RPMI7951 (cell line): ENCODE measurements at regions not wholly inside any gene's neighbourhood (a gene's known extent, or its start where the extent isn't known, plus 50 kb on each side); places are given as distances from the start of the nearest gene placed in this dataset.

Experiments used
- DNase-seq: peaks from one replicate; pipeline ENCODE4 v3.0.0-alpha.2; 2012; ENCODE audit warnings: low read depth

DNA sequence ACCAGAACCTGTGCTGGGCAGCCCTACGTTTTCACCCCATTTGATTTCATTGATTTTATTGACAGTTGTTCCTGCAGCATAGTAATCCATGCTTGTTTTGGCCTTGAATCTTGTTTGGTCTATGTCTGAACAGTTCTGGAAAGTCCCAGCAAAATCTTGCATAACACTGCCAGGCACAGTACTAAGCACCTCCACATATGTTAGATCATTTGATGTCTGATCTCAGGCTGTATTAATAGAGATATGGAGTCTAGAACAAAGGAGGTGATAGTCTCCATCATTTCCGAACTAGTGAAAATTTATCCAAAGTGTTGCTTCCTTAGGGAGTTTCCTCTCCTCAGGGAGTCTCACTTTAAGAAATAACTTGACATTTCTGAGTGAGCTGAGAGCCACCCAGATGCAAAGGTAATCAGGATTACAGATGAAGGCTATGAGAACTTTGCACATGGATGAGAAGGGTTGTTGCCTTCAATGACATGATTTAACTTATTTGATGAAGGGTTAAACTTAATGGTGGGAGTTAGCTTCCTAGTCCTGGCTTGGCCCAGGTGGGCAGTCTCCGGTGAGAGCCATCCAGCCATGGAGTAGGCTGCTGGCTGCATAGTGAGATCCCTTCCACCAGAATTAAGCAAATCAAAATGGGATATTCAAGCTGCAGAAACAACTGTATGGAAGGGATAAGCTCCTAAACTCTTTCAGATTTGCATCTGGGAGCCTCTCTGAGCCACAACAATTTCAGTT is 173.8 kb upstream of the MVB12B start:
- no peak for DNase-seq

GRCh38 chr9:126153382-126153781 is 173.2 kb upstream of the MVB12B start:
- no peak for DNase-seq

GRCh38 chr9:126154182-126154827 is 172.3 kb upstream of the MVB12B start:
- DNase-seq, result no peak

- DNase-seq, result no peak
These were observed 171.8 kb upstream of the MVB12B start for GRCh38 chr9:126154869-126155268.

GRCh38 chr9:126155756-126156664 is 170.6 kb upstream of the MVB12B start:
- no peak for DNase-seq

GRCh38 chr9:126156898-126157297 is 169.7 kb upstream of the MVB12B start:
- DNase-seq, result no peak

- no peak for DNase-seq
These were observed 169.2 kb upstream of the MVB12B start for GRCh38 chr9:126157423-126157822.

GRCh38 chr9:126157826-126158587 is 168.6 kb upstream of the MVB12B start:
- DNase-seq, result no peak

DNA sequence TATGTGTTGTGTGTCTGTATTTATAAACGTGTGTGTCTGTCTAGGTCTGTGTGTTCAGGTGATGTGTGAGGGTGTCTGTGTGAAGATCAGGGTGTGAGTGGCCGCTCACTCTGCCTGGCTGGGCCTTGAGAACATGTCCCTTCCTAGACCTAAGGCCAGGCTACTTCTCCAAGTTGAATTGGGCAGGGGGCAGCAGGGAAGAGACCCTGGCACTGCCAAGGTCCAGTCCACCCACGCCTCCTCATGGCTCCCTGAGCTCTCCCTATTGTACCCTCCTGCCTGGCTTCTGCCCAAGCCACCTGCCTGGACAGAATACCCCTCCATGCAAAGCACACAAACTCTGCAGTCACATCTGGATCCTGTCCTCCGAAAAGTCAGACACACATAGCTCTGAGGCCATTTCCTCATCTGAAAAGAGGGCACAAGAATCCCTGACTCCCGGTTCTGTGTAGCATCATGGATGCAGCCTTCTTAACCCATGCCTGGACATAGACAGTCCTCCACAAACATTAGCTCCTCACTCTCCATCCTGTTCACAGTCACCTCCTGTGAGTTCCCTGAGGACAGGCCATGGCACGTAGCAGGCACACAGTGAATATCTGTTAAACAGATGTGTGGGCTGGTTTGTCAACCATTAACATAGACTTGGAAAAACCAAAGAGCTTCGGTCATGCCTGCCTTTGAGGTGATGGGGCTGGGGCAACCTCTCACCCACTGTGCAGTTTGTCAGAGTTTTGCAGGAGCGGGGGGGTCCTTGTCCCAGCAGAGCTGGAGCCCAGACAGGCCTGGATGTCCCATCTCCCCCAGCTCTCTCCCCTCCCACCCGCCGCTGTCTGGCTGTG is 167.8 kb upstream of the MVB12B start:
- DNase-seq, result no peak

- DNase-seq, result no peak
These were observed 167.1 kb upstream of the MVB12B start for GRCh38 chr9:126159430-126160060.

DNA sequence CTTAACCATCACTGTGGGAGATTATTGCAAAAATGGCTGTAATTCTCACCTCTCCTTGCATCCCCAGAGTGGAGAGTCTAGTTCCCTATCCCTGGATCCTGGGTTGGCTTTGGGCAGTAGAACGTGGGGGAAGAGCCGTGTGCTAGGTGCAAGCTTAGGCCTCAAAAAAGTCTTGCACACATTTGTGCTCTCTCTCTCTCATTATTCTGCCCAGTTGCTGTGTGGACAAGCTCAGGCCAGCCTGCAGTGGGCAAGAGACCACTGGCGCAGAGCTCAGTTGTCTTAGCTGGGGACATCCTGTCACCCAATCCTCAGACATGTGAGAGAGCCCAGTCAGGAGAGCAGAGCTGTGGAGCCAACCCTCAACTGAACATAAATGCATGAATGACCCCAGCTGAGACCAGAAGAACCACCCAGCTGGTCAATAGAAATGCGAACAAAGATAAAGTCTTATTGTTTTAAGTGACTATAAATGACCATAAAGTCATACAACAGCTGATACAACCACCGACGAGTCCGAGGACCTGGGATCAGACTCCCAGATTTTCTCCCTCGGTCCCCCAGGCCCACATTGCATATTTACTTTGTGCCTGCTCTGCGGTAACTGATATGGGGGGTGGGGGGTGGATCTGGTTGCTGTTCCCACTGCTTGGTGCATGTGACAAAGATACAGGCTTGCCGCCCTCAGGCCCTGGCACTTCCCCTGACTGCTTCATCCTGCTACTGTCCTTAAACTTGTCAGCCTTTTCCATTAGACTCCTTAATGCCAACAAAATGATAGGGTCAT is 166.4 kb upstream of the MVB12B start:
- no peak for DNase-seq

DNA sequence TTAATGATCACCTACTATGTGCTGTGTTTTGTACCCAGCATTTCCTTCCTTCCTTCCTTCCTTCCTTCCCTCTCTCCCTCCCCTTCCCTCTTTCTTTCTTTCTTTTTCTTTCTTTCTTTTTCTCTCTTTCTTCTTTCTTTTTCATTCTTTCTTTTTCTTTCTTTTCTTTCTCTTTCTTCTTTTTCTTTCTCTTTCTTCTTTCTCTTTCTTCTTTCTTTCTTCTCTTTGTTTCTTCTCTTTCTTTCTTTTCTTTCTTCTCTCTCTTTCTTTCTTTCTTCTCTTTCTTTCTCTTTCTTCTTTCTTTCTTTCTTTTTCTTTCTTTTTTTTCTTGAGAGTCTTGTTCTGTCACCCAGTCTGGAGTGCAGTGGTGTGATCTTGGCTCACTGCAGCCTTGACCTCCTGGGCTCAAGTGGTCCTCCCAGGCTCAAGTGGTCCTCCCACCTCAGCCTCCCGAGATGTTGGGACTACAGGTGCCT is 165.7 kb upstream of the MVB12B start:
- DNase-seq, result no peak

DNA sequence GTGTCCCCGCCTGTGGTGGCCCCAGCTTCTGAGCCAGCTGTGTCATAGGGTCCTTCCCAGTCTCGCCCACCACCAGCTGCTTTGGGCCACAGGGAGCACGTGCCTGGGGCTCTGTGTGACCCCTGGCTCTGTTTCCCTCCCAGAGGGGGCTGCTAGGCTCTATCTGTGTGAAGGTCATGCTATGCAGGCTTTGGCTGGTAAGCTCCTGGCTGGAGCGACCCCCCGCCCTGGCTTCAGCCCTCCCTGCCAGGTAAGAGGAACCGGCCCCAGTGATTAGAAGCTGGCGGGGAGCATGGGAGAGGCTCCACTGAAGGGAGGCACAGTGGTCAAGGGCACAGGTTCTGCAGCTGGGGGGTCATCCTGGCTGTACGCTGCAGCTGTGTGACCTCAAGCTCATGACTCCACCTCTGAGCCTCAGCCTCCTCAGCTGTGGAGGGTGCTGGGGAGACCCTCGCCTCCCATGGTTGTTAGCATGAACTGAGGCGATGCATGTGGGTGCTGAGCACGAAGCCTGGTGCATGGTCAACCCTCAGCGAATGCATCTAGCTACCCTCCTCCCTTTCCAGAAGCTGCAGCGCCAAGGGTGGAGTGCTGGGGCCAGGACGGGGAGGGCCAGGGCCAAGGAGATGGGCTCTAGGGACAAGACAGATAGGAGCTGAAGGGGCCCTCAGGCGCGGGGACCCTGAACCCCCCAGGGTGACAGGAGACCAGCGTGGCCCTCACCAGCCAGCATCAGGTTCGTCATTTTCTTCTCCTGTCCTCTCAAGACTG is 163.8 kb upstream of the MVB12B start:
- no peak for DNase-seq

DNA sequence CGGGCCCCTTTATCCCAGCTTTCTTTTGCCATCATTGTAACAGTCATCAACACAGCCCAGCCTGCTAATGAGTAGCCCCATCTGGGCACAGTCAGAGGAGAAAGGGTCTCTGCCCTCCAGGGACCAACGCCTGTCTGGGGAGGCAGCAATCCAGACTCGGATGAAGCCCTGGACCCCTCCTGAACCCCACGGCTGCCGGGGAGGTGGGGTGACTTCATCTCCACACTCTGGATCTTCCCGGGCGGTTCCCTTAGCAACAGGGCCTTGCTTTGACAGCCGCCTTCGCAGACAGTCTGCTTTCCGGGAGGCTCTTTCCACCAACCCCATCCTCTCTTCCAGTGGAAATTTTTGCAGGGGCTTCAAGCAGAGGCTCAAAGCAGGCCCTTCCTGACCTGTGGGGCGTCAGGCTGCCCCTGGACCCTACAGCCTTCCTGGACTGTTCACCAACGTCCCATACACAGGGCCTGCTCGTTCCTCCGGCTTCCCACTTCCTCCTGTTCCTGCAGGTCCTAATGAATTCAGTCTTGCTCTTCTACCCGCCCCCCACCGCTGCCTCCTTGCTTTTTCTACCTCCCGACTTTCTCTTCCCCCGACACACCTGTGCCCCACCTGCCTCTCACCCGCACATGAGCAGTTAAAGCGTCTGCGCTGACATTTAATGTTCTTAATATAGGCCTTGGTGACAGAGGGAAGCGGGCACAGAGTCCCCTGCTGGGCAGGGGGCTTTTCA is 161.7 kb upstream of the MVB12B start:
- no peak for DNase-seq

DNA sequence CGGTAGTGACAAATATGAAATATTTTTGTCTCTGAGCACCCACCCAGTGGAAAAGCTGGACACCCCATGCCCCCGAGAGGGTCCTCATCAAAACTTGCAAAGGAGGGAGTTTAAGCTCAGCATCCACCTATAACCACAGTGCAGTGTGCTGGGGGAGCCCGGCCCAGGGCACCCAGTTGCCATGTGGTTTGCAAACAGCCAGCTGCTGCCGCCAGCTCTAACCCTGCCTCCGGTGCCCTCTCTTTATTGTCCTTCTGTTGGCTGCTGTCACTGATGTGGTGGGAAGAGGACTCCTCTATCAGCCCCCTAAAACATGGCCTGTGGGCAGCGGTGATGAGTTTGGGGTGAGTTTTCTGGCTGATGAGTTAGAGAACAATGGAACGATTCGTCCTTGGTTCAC is 160.9 kb upstream of the MVB12B start:
- no peak for DNase-seq

DNA sequence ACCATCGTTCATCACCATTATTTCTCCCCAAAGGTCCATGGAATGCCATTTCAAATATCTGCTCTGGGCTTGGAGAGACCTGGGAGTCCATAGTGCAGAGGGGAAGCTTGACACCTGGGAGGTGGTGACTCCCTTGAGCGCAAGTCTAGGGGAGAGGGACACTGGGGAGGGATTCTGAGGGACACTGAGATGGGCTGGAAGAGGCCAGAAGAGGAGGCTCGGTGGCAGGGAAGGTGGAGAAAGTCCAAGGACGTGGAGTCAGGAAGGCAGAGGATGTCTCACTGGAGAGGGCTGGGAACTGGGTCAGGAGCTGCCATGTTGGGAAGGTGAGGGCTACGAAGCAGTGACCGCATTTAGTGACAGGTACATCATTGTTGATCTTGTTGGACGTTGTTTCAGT is 160.3 kb upstream of the MVB12B start:
- no peak for DNase-seq

GRCh38 chr9:126166866-126167265 is 159.8 kb upstream of the MVB12B start:
- no peak for DNase-seq

DNA sequence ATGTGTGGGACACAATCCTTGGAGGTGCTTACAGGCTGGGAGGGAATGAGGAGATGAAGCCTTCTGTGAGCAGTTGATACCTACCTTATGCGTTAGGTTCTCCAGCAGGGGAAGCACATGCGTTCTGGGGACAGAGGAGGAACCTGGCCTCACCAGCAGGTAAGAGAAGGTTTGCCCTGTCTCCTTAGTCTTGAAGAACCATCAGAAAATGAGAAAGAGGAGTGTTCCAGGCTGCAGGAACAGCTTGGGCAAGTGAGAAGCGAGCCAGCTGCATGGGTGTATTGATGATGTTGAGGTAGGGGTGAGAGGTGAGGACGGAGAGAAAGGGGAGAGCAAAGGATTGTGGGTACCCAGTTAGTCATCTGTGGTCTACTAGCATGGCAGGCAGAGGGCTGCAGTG is 156.9 kb upstream of the MVB12B start:
- no peak for DNase-seq
